Liver (tissue), 8 donors: ENCODE measurements at regions not wholly inside any gene's neighbourhood (a gene's known extent, or its start where the extent isn't known, plus 50 kb on each side); places are given as distances from the start of the nearest gene placed in this dataset.

ENCODE experiments used
- DNase-seq: peaks from one replicate; pipeline ENCODE4 v3.0.0-alpha.2; 2017; ENCODE audit warnings: low spot score
- H3K27ac ChIP-seq, 2 donors: one replicate each; pipeline ENCODE4 v1.7.0; 2013; ENCODE audit warnings: inconsistent platforms in 2 of 2, low read length in 2 of 2, control low read depth in 1 of 2, low read depth in 1 of 2, mild to moderate bottlenecking in 1 of 2
- H3K27me3 ChIP-seq, 4 donors: one replicate each; pipeline versions ENCODE4 v1.6.1 to v1.7.0; 2013; ENCODE audit warnings: low read length in 3 of 4, inconsistent platforms in 1 of 4, mild to moderate bottlenecking in 1 of 4, moderate library complexity in 1 of 4; ENCODE audit not compliant: control insufficient read depth in 4 of 4, insufficient read depth in 4 of 4
- H3K36me3 ChIP-seq, 4 donors: one replicate each; pipeline versions ENCODE4 v1.6.1 to v1.7.0; 2013; ENCODE audit warnings: low read length in 3 of 4, mild to moderate bottlenecking in 3 of 4, low read depth in 1 of 4, moderate library complexity in 1 of 4; ENCODE audit not compliant: control insufficient read depth in 4 of 4, insufficient read depth in 3 of 4
- H3K4me1 ChIP-seq, 4 donors: one replicate each; pipeline versions ENCODE4 v1.6.1 to v1.7.0; 2013; ENCODE audit warnings: low read length in 3 of 4, mild to moderate bottlenecking in 3 of 4, moderate library complexity in 1 of 4; ENCODE audit not compliant: control insufficient read depth in 4 of 4, insufficient read depth in 4 of 4
- H3K4me3 ChIP-seq, 3 donors: one replicate each; pipeline versions ENCODE4 v1.6.1 to v1.7.0; 2013; ENCODE audit warnings: low read length in 3 of 3, control low read depth in 1 of 3, low read depth in 1 of 3, mild to moderate bottlenecking in 1 of 3
- H3K9ac ChIP-seq, 2 donors: one replicate each; pipeline ENCODE4 v1.7.0; 2013; ENCODE audit warnings: low read length in 2 of 2, mild to moderate bottlenecking in 2 of 2, moderate library complexity in 2 of 2, control low read depth in 1 of 2, low read depth in 1 of 2
- H3K9me3 ChIP-seq, 4 donors: one replicate each; pipeline versions ENCODE4 v1.6.1 to v1.7.0; 2013; ENCODE audit warnings: low read length in 3 of 4; ENCODE audit not compliant: control insufficient read depth in 4 of 4
- FOXA2 ChIP-seq: IDR thresholded peaks from 2 replicates; pipeline ENCODE4 v1.6.1; 2016; ENCODE audit warnings: antibody characterized with exemption
- GABPA ChIP-seq, 2 donors: IDR thresholded peaks in 1 of 2; conservative IDR thresholded peaks in 1 of 2; 2 replicates each; pipeline ENCODE4 v1.6.1; 2016; ENCODE audit warnings: antibody characterized with exemption in 2 of 2, mild to moderate bottlenecking in 1 of 2, moderate library complexity in 1 of 2
- HNF4A ChIP-seq, 2 donors: conservative IDR thresholded peaks; 2 replicates each; pipeline ENCODE4 v1.6.1; 2016; ENCODE audit warnings: antibody characterized with exemption in 2 of 2, mild to moderate bottlenecking in 2 of 2
- HNF4G ChIP-seq: IDR thresholded peaks from 2 replicates; pipeline ENCODE4 v1.6.1; 2016; ENCODE audit warnings: antibody characterized with exemption
- RAD21 ChIP-seq, 2 donors: IDR thresholded peaks; 2 replicates each; pipeline ENCODE4 v1.6.1; 2016; ENCODE audit warnings: antibody characterized with exemption in 2 of 2, mild to moderate bottlenecking in 2 of 2
- SP1 ChIP-seq: IDR thresholded peaks from 2 replicates; pipeline ENCODE4 v1.6.1; 2018; ENCODE audit warnings: antibody characterized with exemption, mild to moderate bottlenecking
- TAF1 ChIP-seq: conservative IDR thresholded peaks from 2 replicates; pipeline ENCODE4 v1.6.1; 2016; ENCODE audit warnings: antibody characterized with exemption, mild to moderate bottlenecking
- YY1 ChIP-seq: IDR thresholded peaks from 2 replicates; pipeline ENCODE4 v1.6.1; 2016; ENCODE audit warnings: antibody characterized with exemption, mild to moderate bottlenecking
- WGBS: extraction: QIAGEN DNeasy Blood & Tissue Kit; methylation state at CpG from one replicate; pipeline ENCODE4 v1.1.7; 2013; 5-methylcytosine and 5-hydroxymethylcytosine counted together
- TF ChIP-seq, protein P1 (sequence below): IDR thresholded peaks from 2 replicates; pipeline ENCODE4 v1.6.1; 2016; ENCODE audit warnings: antibody characterized with exemption
- TF ChIP-seq, protein P2 (sequence below): fragments of 150-350 bp; IDR thresholded peaks from 2 replicates; pipeline ENCODE4 v1.5.1; 2017; ENCODE audit warnings: improper control_type of control experiment, low read depth, low read length; ENCODE audit not compliant: missing input control
- donor health status: healthy.
- donor health status: healthy.
- donor health status: healthy.
- donor health status: healthy.
- donor health status: healthy.

DNA sequence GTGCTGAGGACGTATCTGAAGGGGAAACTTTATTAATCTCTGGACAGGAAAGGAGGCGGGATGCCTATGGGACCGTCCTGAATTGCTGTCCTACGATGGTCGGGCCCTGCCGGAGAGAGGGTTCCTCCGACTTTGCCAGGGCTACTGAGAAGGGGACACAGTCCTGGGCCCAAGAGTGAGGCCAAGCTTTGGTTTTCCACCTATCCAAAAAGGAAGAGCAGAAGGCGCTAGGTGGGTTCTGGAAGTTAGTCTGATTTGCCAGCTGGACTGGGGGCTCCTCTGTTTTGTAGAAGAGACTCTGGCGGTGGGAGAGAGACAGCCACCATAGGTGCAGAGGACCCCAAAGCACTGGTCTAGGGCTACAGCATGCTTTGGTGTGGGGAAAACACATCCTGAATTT is 243.8 kb upstream of the IRX4 start:
- Histone ChIP-seq H3K9me3 (peaks cover 0 to 3% (median 2%) of the 10 kb centered on the region in 4 donors), H3K27ac (no peak overlapping the region), H3K36me3 (no peaks in the 10 kb centered on the region), H3K27me3 (peaks cover 0 to 3% (median 0%) of the 10 kb centered on the region in 4 donors), H3K4me3 (no peak overlapping the region), H3K9ac (no peak overlapping the region), H3K4me1 (no peaks in the 10 kb centered on the region)
- DNase-seq: no peak
- WGBS: 85% methylated on average over 9 of the region's 9 CpGs
- TF ChIP-seq FOXA2 (no peak), RAD21 (IDR thresholded peaks at IDR 0.05) (no peak), SP1 (no peak), HNF4A (conservative IDR thresholded peaks at IDR 0.05) (no peak), TAF1 (no peak), HNF4G (no peak), YY1 (no peak), GABPA (IDR thresholded peaks at IDR 0.05 in 1 of 2, conservative IDR thresholded peaks at IDR 0.05 in 1 of 2) (no peak)
- TF ChIP-seq, protein P1, sequence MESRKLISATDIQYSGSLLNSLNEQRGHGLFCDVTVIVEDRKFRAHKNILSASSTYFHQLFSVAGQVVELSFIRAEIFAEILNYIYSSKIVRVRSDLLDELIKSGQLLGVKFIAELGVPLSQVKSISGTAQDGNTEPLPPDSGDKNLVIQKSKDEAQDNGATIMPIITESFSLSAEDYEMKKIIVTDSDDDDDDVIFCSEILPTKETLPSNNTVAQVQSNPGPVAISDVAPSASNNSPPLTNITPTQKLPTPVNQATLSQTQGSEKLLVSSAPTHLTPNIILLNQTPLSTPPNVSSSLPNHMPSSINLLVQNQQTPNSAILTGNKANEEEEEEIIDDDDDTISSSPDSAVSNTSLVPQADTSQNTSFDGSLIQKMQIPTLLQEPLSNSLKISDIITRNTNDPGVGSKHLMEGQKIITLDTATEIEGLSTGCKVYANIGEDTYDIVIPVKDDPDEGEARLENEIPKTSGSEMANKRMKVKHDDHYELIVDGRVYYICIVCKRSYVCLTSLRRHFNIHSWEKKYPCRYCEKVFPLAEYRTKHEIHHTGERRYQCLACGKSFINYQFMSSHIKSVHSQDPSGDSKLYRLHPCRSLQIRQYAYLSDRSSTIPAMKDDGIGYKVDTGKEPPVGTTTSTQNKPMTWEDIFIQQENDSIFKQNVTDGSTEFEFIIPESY: no peak

DNA sequence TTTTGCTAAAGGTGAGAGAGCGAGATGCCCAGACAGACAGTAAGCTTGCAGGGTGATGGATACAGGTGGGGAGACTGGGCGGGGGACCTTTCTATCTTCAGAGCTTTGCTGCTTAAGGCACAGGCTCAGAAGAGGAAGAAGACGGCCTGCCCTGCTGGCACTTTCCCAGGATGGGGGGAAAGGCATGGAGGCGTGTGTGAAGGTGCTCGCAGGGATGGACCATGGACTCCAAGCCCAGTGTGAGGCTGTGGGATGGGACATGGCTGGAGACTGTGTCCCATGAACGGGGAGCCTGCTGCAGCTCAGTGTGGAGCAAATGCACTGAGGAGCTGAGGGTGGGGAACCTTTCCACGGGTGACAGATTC is 243.2 kb upstream of the IRX4 start:
- H3K9me3 ChIP-seq: peaks cover 0 to 9% (median 2%) of the 10 kb centered on the region in 4 donors
- peaks cover 0 to 3% (median 0%) of the 10 kb centered on the region in 4 donors for H3K27me3 ChIP-seq
- DNase-seq: no peak
- H3K36me3 ChIP-seq: no peaks in the 10 kb centered on the region
- H3K4me3 ChIP-seq: no peak overlapping the region
- TF ChIP-seq, protein P1: no peak
- WGBS: 73% methylated on average over 7 of the region's 7 CpGs
- no peaks in the 10 kb centered on the region for H3K4me1 ChIP-seq
- H3K27ac ChIP-seq: no peak overlapping the region
- no peak overlapping the region for H3K9ac ChIP-seq

DNA sequence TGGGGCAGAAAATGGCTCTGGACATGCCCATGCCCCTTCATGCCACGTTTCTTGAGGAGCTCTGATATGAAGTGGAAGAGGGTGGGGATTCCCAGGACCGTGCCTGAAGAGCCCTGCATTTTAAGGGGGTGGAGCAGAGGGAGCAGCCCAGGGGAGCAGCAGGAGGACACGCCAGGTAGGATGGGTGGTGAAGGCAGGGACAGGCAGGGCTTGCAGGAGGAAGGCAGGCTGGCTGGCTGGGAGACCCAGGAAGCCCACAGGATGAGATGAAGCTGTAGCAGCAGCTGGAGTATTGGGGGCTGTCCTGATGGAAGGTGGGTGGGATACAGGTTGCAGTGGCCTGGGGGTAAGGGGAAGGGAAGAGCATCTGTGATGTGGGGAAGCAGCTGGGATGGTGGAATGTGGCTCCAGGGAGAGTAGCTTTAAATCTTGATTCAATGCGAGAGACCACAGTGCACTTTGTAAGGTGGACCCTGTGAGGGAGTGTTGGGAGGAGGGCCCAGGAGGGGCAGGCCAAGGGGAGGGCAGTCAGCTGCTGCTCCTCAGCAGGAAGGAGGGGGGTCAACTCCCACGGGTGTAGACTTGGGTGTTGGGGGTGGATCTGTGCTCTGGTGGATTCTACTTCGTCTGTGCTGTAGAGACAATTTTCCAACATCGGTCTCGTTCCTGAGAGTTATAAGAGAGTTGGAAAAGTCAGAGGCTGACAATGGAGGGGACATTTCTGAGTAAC is 242.6 kb upstream of the IRX4 start:
- 37% methylated on average over 8 of the region's 8 CpGs for WGBS

More for the DNA sequence above, 242.6 kb upstream of the IRX4 start:
- H3K36me3 ChIP-seq: no peaks in the 10 kb centered on the region
- H3K27ac ChIP-seq: no peak overlapping the region
- H3K27me3 ChIP-seq: peaks cover 0 to 3% (median 0%) of the 10 kb centered on the region in 4 donors
- no peaks in the 10 kb centered on the region for H3K4me1 ChIP-seq
- H3K9ac ChIP-seq: no peak overlapping the region
- H3K4me3 ChIP-seq: no peak overlapping the region
- DNase-seq: no peak
- TF ChIP-seq, protein P2, sequence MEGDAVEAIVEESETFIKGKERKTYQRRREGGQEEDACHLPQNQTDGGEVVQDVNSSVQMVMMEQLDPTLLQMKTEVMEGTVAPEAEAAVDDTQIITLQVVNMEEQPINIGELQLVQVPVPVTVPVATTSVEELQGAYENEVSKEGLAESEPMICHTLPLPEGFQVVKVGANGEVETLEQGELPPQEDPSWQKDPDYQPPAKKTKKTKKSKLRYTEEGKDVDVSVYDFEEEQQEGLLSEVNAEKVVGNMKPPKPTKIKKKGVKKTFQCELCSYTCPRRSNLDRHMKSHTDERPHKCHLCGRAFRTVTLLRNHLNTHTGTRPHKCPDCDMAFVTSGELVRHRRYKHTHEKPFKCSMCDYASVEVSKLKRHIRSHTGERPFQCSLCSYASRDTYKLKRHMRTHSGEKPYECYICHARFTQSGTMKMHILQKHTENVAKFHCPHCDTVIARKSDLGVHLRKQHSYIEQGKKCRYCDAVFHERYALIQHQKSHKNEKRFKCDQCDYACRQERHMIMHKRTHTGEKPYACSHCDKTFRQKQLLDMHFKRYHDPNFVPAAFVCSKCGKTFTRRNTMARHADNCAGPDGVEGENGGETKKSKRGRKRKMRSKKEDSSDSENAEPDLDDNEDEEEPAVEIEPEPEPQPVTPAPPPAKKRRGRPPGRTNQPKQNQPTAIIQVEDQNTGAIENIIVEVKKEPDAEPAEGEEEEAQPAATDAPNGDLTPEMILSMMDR: no peak
- H3K9me3 ChIP-seq: peaks cover 0 to 9% (median 2%) of the 10 kb centered on the region in 4 donors
